Esophagus squamous epithelium (tissue), 4 donors: ENCODE measurements at regions not wholly inside any gene's neighbourhood (a gene's known extent, or its start where the extent isn't known, plus 50 kb on each side); places are given as distances from the start of the nearest gene placed in this dataset.

Experiments
- small RNA-seq, 4 donors: library from RNA; depleted of rRNA; stranded (forward); fragments of <200 nt; gene quantifications; one replicate each; pipeline ENCODE3, GENCODE V24; 2016

Small RNA genes in the stretch of these regions (small RNA-seq; reads per million reads assigned to genes)
- gene AC082651.2 (0 reads per million in 4 donors), gene RNU4-73P (0 reads per million in 4 donors)
